Spleen (tissue), 11 donors: ENCODE measurements at regions not wholly inside any gene's neighbourhood (a gene's known extent, or its start where the extent isn't known, plus 50 kb on each side); places are given as distances from the start of the nearest gene placed in this dataset.

ENCODE experiments used
- DNase-seq: peaks from one replicate; pipeline ENCODE4 v3.0.0-alpha.2; 2020
- H3K27ac ChIP-seq, 8 donors: fragments of 200-600 bp; sonication (generic) in 7 of 8; 1 replicate in 4 of 8; 2 replicates in 4 of 8; pipeline versions ENCODE4 v1.5.0 to v1.8.0; 2016 to 2021; ENCODE audit warnings: inconsistent platforms in 4 of 8, mild to moderate bottlenecking in 4 of 8, moderate library complexity in 1 of 8
- H3K27me3 ChIP-seq, 7 donors: fragments of 200-600 bp; sonication (generic) in 6 of 7; replicated peaks in 1 of 7; 1 replicate in 4 of 7; 2 replicates in 3 of 7; pipeline versions ENCODE4 v1.5.0 to v1.8.0; 2016 to 2021; ENCODE audit warnings: inconsistent platforms in 3 of 7, mild to moderate bottlenecking in 1 of 7
- H3K36me3 ChIP-seq, 6 donors: fragments of 200-600 bp; sonication (generic) in 5 of 6; 1 replicate in 4 of 6; 2 replicates in 2 of 6; pipeline versions ENCODE4 v1.5.0 to v1.8.0; 2016 to 2021; ENCODE audit warnings: inconsistent platforms in 2 of 6
- H3K4me1 ChIP-seq, 6 donors: fragments of 200-600 bp; sonication (generic) in 5 of 6; 1 replicate in 3 of 6; 2 replicates in 3 of 6; pipeline versions ENCODE4 v1.5.0 to v1.8.0; 2016 to 2021; ENCODE audit warnings: inconsistent platforms in 3 of 6
- H3K4me3 ChIP-seq, 8 donors: fragments of 200-600 bp; sonication (generic) in 7 of 8; 1 replicate in 4 of 8; 2 replicates in 4 of 8; pipeline versions ENCODE4 v1.5.0 to v1.8.0; 2016 to 2021; ENCODE audit warnings: inconsistent platforms in 4 of 8, mild to moderate bottlenecking in 4 of 8, moderate library complexity in 2 of 8
- H3K9me3 ChIP-seq, 8 donors: fragments of 200-600 bp; sonication (generic) in 7 of 8; 1 replicate in 4 of 8; 2 replicates in 4 of 8; pipeline versions ENCODE4 v1.5.0 to v1.8.0; 2016 to 2021; ENCODE audit warnings: inconsistent platforms in 4 of 8
- POLR2A ChIP-seq, 3 donors: fragments of 450-650 bp; IDR thresholded peaks; one replicate each; pipeline ENCODE4 v1.5.1; 2017; ENCODE audit warnings: antibody characterized with exemption in 3 of 3, mild to moderate bottlenecking in 1 of 3
- POLR2AphosphoS5 ChIP-seq, 3 donors: sonication (generic); formaldehyde crosslinking; IDR thresholded peaks; one replicate each; pipeline ENCODE4 v1.5.1; 2017; ENCODE audit warnings: antibody characterized with exemption in 3 of 3
- WGBS, 5 donors: extraction: QIAGEN DNeasy Blood & Tissue Kit in 3 of 5; methylation state at CpG; one replicate each; pipeline versions ENCODE4 v1.1.5 to v1.1.7; 2013 to 2018; 5-methylcytosine and 5-hydroxymethylcytosine counted together
- intact Hi-C: fragments of 100-400 bp; cut with DNase I; formaldehyde crosslinking; loops from one replicate; pipeline ENCODE4 v1.15.0; 2023; ENCODE audit warnings: low total_unique reads
- TF ChIP-seq, protein P1 (sequence below), 11 experiments: fragments of 200-600 bp in 7 of 11; fragments of 450-650 bp in 4 of 11; sonication (generic) in 4 of 11; IDR thresholded peaks in 8 of 11; conservative IDR thresholded peaks in 3 of 11; 1 replicate in 7 of 11; 2 replicates in 4 of 11; pipeline versions ENCODE4 v1.4.0 to v1.8.0; 2016 to 2021; ENCODE audit warnings: antibody characterized with exemption in 11 of 11, inconsistent platforms in 4 of 11, mild to moderate bottlenecking in 1 of 11
- donor health status: healthy with polysubstance abuse.
- donor health status: DM: no; HTN: no; CAD: no; lungs with moderate emphysema.
- donor health status: DM: no; HTN: no; CAD: no.
- donor health status: Bipolar disorder and iron deficiency.
- donor health status: healthy.
- donor health status: DM: no; HTN: no; CAD: no.
- donor health status: DM: yes; HTN: yes; CAD: no.

DNA sequence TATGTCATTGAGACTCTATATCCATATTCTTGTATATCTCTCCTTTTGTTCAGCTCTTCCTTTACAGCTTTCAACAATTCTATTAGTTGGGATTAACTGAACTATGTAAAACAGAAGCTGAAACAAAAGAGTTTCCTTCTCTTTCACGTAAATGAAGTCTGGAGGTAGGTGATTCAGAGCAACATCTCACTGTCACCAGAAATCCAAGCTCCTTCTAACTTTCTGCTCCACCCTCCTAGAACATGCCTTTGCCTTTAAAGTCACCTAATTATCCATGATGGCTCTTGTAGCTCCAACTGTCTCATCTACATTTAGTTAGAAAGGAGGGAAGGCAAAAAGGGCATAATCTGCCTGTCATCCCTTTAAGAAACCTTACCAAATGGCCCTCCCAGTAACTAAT is 458.2 kb upstream of the MDFIC2 start:
- Histone ChIP-seq H3K36me3 (no peaks in the 10 kb centered on the region), H3K27me3 (no peaks in the 10 kb centered on the region), H3K9me3 (no peaks in the 10 kb centered on the region), H3K27ac (no peak overlapping the region), H3K4me3 (no peak overlapping the region), H3K4me1 (no peaks in the 10 kb centered on the region)
- DNase-seq = no peak
- 72 to 89% (median 74%) methylated on average over 1 of the region's 1 CpG for WGBS, 5 donors
- intact Hi-C loops = no loop called here
- TF ChIP-seq POLR2AphosphoS5 (IDR thresholded peaks at IDR 0.05) = no peak
- TF ChIP-seq, protein P1, sequence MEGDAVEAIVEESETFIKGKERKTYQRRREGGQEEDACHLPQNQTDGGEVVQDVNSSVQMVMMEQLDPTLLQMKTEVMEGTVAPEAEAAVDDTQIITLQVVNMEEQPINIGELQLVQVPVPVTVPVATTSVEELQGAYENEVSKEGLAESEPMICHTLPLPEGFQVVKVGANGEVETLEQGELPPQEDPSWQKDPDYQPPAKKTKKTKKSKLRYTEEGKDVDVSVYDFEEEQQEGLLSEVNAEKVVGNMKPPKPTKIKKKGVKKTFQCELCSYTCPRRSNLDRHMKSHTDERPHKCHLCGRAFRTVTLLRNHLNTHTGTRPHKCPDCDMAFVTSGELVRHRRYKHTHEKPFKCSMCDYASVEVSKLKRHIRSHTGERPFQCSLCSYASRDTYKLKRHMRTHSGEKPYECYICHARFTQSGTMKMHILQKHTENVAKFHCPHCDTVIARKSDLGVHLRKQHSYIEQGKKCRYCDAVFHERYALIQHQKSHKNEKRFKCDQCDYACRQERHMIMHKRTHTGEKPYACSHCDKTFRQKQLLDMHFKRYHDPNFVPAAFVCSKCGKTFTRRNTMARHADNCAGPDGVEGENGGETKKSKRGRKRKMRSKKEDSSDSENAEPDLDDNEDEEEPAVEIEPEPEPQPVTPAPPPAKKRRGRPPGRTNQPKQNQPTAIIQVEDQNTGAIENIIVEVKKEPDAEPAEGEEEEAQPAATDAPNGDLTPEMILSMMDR (IDR thresholded peaks at IDR 0.05 in 8 of 11, conservative IDR thresholded peaks at IDR 0.05 in 3 of 11) = no peak
- no peak for TF ChIP-seq POLR2A (IDR thresholded peaks at IDR 0.05)

DNA sequence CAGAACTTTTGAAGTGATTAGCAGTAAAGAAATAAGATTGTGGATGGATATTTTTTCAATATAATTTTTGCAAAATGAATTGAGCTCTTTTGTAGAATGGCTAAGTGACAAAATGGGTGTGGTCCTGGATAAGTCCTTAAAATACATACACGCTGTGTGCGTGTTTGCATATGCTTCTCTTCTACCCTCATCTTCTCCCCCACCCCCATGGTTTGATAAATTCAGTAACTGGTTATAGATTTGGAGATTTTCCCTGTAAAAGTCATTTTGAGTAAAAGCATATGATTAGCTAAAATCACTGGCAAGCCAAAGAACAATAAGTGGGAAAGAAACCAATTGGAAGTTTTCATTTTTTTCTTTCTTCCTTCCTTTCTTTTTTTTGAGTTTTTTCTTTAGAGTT is 453.9 kb upstream of the MDFIC2 start:
- Histone ChIP-seq H3K4me3 (no peak overlapping the region), H3K9me3 (no peaks in the 10 kb centered on the region), H3K36me3 (no peaks in the 10 kb centered on the region), H3K27me3 (no peaks in the 10 kb centered on the region), H3K27ac (no peak overlapping the region), H3K4me1 (no peaks in the 10 kb centered on the region)
- intact Hi-C loops = no loop called here
- WGBS, 5 donors = 91 to 96% (median 92%) methylated on average over 2 of the region's 2 CpGs
- no peak for DNase-seq
- TF ChIP-seq, protein P1 (IDR thresholded peaks at IDR 0.05 in 8 of 11, conservative IDR thresholded peaks at IDR 0.05 in 3 of 11) = no peak
- TF ChIP-seq POLR2A (IDR thresholded peaks at IDR 0.05) (no peak), POLR2AphosphoS5 (IDR thresholded peaks at IDR 0.05) (no peak)

DNA sequence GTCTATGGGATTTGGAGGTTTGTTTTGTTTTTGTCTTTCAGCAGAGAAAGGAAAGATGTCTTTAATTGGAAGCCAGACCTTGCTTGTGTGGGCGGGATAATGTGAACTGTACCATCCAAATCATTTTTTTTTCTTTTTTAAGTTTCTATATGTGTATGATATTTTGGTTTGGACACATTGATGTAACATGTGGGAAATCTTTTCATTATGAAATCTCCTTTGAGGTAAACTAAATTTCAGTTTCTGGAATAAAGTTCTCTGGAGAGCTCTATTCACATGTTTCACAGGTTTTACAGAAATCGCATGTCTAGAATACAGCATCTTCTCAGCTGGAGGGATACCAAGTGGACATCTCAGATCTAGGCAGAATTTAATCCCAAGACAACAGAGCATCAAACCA is 451.5 kb upstream of the MDFIC2 start:
- Histone ChIP-seq H3K9me3 (no peaks in the 10 kb centered on the region), H3K4me1 (no peaks in the 10 kb centered on the region), H3K36me3 (no peaks in the 10 kb centered on the region), H3K27ac (no peak overlapping the region), H3K27me3 (no peaks in the 10 kb centered on the region), H3K4me3 (no peak overlapping the region)
- 88 to 95% (median 91%) methylated on average over 2 of the region's 2 CpGs for WGBS, 5 donors
- no peak for DNase-seq
- intact Hi-C loops = no loop called here
- TF ChIP-seq POLR2A (IDR thresholded peaks at IDR 0.05) (no peak), POLR2AphosphoS5 (IDR thresholded peaks at IDR 0.05) (no peak)
- TF ChIP-seq, protein P1 (IDR thresholded peaks at IDR 0.05 in 8 of 11, conservative IDR thresholded peaks at IDR 0.05 in 3 of 11) = no peak

DNA sequence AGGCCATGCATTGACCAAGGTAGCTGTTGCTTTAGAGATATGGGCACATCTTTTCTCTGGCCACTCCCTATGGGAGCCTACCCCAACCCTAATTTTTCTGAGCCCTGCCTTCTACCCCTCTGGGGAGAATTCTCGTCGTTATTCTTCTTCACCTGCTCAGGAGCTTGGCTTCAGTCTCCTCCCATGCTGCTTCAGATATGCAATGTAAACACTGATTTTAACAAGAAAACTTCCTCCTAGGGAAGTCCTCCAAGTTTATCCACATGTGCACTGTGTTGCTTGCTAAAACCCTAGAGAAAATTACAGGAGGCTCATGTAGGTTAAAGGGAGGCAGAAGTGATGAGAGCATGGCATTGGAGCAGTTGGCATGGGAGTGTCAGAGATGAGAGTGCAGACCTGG is 445.2 kb upstream of the MDFIC2 start:
- 91 to 98% (median 95%) methylated on average over 2 of the region's 2 CpGs for WGBS, 5 donors
- no peaks in the 10 kb centered on the region for H3K4me1 ChIP-seq
- H3K27me3 ChIP-seq = no peaks in the 10 kb centered on the region
- H3K36me3 ChIP-seq = no peaks in the 10 kb centered on the region
- TF ChIP-seq, protein P1 (IDR thresholded peaks at IDR 0.05 in 8 of 11, conservative IDR thresholded peaks at IDR 0.05 in 3 of 11) = no peak
- no peak for TF ChIP-seq POLR2AphosphoS5 (IDR thresholded peaks at IDR 0.05)
- no peak for TF ChIP-seq POLR2A (IDR thresholded peaks at IDR 0.05)
- H3K4me3 ChIP-seq = no peak overlapping the region
- DNase-seq = no peak
- no peak overlapping the region for H3K27ac ChIP-seq
- no peaks in the 10 kb centered on the region for H3K9me3 ChIP-seq
- intact Hi-C loops = no loop called here
